ENCODE measurements at regions not wholly inside any gene's neighbourhood (a gene's known extent, or its start where the extent isn't known, plus 50 kb on each side); places are given as distances from the start of the nearest gene placed in this dataset.

DNA sequence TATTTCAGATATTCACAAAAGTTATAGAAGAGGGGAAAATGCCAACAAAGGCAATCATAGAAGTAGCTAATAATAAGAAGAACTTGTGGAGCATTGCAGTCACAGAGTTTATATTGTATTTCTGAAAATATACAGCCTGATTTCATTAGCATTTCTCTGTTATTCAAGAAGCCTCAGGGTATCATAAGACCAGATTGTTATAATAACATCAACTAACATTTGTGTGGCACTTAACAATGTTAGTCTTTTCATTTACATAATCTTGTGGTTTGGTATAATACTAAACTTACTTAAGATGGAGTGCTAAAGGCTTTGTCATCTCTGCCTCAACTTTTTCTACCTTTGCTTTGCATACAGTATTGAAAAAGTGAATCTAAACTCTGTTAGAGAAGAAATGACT is 61.6 kb upstream of the TACR1 start:
- Histone ChIP-seq H3K27me3 (ENCODE audit: control insufficient read depth, low read length) (no peaks in the 10 kb centered on the region), H3K9me3 (ENCODE audit: control insufficient read depth, insufficient read depth, low read length) (peaks cover 5% of the 10 kb centered on the region; the same call in 1 of the 2 replicates), H4K20me1 (ENCODE audit: control insufficient read depth, insufficient read depth, low read depth, low read length) (no peaks in the 10 kb centered on the region), H3F3A (ENCODE audit: control insufficient read depth, insufficient read depth) (no peaks in the 10 kb centered on the region), H3K27ac (ENCODE audit: low read depth, low read length) (no peak overlapping the region), H3K79me2 (ENCODE audit: control insufficient read depth, low read length) (no peaks in the 10 kb centered on the region), H3K4me1 (ENCODE audit: control insufficient read depth, low read length) (peaks cover 6% of the 10 kb centered on the region; the same call in 1 of the 2 replicates), H3K4me2 (ENCODE audit: low read length) (no peak overlapping the region), H3K36me3 (ENCODE audit: control insufficient read depth, low read length) (no peaks in the 10 kb centered on the region), H3K4me3 (ENCODE audit: low read length) (no peak overlapping the region), H3K9me2 (replicated peaks; ENCODE audit: control insufficient read depth, low read length) (no peaks in the 10 kb centered on the region)
- no peak for TF ChIP-seq EZH2phosphoT487 (IDR thresholded peaks at IDR 0.05; ENCODE audit: borderline replicate concordance, low read length)
- TF ChIP-seq CTCF (IDR thresholded peaks at IDR 0.05; ENCODE audit: low read depth, low read length, poor library complexity, severe bottlenecking) = no peak

DNA sequence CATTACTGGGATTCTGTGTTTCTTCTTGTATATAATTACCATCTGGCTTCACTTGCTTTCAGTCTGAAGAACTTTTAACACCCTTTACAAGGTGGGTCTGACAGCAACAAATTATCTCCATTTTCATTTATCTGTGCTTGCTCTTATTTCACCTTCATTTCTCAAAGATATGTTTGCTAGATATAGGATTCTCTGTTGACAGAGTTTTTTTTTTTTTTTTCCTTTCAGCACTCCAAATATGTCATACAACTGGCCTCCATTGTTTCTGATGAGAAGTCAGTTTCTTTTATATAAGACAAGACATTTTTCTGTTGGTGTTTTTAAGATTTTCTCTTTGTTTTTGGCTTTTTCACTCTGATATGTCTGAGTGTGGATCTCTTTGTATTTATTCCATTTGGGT is 59.3 kb upstream of the TACR1 start:
- Histone ChIP-seq H3K27ac (ENCODE audit: low read depth, low read length) (no peak overlapping the region), H3K27me3 (ENCODE audit: control insufficient read depth, low read length) (0 out of 2 replicates have a peak, but pooled peaks cover 2% of the 10 kb centered on the region), H3K4me2 (ENCODE audit: low read length) (no peak overlapping the region), H3K4me3 (ENCODE audit: low read length) (no peak overlapping the region), H3F3A (ENCODE audit: control insufficient read depth, insufficient read depth) (no peaks in the 10 kb centered on the region), H3K4me1 (ENCODE audit: control insufficient read depth, low read length) (peaks cover 6% of the 10 kb centered on the region; the same call in 1 of the 2 replicates), H3K36me3 (ENCODE audit: control insufficient read depth, low read length) (no peaks in the 10 kb centered on the region), H3K79me2 (ENCODE audit: control insufficient read depth, low read length) (no peaks in the 10 kb centered on the region), H3K9me3 (ENCODE audit: control insufficient read depth, insufficient read depth, low read length) (peaks cover 5% of the 10 kb centered on the region; the same call in 1 of the 2 replicates), H3K9me2 (replicated peaks; ENCODE audit: control insufficient read depth, low read length) (no peaks in the 10 kb centered on the region), H4K20me1 (ENCODE audit: control insufficient read depth, insufficient read depth, low read depth, low read length) (no peaks in the 10 kb centered on the region)
- no peak for TF ChIP-seq CTCF (IDR thresholded peaks at IDR 0.05; ENCODE audit: low read depth, low read length, poor library complexity, severe bottlenecking)
- TF ChIP-seq EZH2phosphoT487 (IDR thresholded peaks at IDR 0.05; ENCODE audit: borderline replicate concordance, low read length) = no peak

DNA sequence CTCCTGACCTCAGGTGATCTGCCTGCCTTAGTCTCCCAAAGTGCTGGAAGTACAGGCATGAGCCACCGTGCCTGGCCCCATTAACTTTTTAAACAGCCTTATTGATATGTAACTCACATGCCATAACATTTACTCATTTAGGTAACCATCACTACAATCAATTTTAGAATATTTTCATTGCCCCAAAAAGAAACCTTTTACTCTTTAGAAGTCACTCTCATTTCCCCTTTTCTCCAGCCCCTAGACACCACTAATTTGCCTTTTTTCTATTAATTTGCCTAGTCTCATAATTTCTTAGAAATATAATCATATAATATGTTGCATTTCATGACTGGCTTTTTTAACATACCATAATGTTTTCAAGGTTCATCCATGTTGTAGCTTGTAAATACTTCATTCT is 57.2 kb upstream of the TACR1 start:
- Histone ChIP-seq H3F3A (ENCODE audit: control insufficient read depth, insufficient read depth) (no peaks in the 10 kb centered on the region), H3K4me2 (ENCODE audit: low read length) (no peak overlapping the region), H3K27me3 (ENCODE audit: control insufficient read depth, low read length) (0 out of 2 replicates have a peak, but pooled peaks cover 2% of the 10 kb centered on the region), H3K4me3 (ENCODE audit: low read length) (no peak overlapping the region), H3K9me3 (ENCODE audit: control insufficient read depth, insufficient read depth, low read length) (peaks cover 5% of the 10 kb centered on the region; the same call in 1 of the 2 replicates), H3K79me2 (ENCODE audit: control insufficient read depth, low read length) (no peaks in the 10 kb centered on the region), H3K9me2 (replicated peaks; ENCODE audit: control insufficient read depth, low read length) (no peaks in the 10 kb centered on the region), H3K4me1 (ENCODE audit: control insufficient read depth, low read length) (peaks cover 6% of the 10 kb centered on the region; the same call in 1 of the 2 replicates), H3K36me3 (ENCODE audit: control insufficient read depth, low read length) (no peaks in the 10 kb centered on the region), H3K27ac (ENCODE audit: low read depth, low read length) (no peak overlapping the region), H4K20me1 (ENCODE audit: control insufficient read depth, insufficient read depth, low read depth, low read length) (no peaks in the 10 kb centered on the region)
- no peak for TF ChIP-seq EZH2phosphoT487 (IDR thresholded peaks at IDR 0.05; ENCODE audit: borderline replicate concordance, low read length)
- TF ChIP-seq CTCF (IDR thresholded peaks at IDR 0.05; ENCODE audit: low read depth, low read length, poor library complexity, severe bottlenecking) = no peak
